GM23338 (cell line): ENCODE measurements at regions not wholly inside any gene's neighbourhood (a gene's known extent, or its start where the extent isn't known, plus 50 kb on each side); places are given as distances from the start of the nearest gene placed in this dataset.

Experiments used
- ATAC-seq: fragments of 200-7000 bp; cut with Tn5 transposase; 3 replicates; pipeline ENCODE4 v1.9.1; 2020
- DNase-seq: peaks from one replicate; pipeline ENCODE4 v3.0.0-alpha.2; 2015; ENCODE audit warnings: low spot score
- H2AFZ ChIP-seq: fragments of 200-600 bp; sonication (generic); 2 replicates; pipeline ENCODE4 v1.8.0; 2016; ENCODE audit warnings: antibody characterized with exemption, mild to moderate bottlenecking, moderate library complexity
- H3F3A ChIP-seq: fragments of 200-600 bp; sonication (generic); replicated peaks from 2 replicates; pipeline ENCODE4 v1.8.0; 2017; ENCODE audit warnings: antibody characterized with exemption, mixed run types, low read depth
- H3K27ac ChIP-seq: fragments of 200-600 bp; sonication (generic); 2 replicates; pipeline ENCODE4 v1.6.1; 2016; ENCODE audit warnings: low read depth
- H3K27me3 ChIP-seq: fragments of 200-600 bp; sonication (generic); 2 replicates; pipeline ENCODE4 v1.8.0; 2016; ENCODE audit warnings: mild to moderate bottlenecking, mixed run types, moderate library complexity; ENCODE audit not compliant: insufficient read depth
- H3K36me3 ChIP-seq: fragments of 200-600 bp; sonication (generic); 2 replicates; pipeline ENCODE4 v1.8.0; 2016; ENCODE audit warnings: mild to moderate bottlenecking; ENCODE audit not compliant: insufficient read depth
- H3K4me1 ChIP-seq: fragments of 200-600 bp; sonication (generic); 2 replicates; pipeline ENCODE4 v1.8.0; 2016; ENCODE audit warnings: mild to moderate bottlenecking, moderate library complexity; ENCODE audit not compliant: insufficient read depth
- H3K4me2 ChIP-seq: fragments of 200-600 bp; sonication (generic); 2 replicates; pipeline ENCODE4 v1.7.1; 2017; ENCODE audit warnings: mixed run types
- H3K4me3 ChIP-seq: fragments of 200-600 bp; sonication (generic); 2 replicates; pipeline ENCODE4 v1.6.1; 2016; ENCODE audit warnings: mixed run types
- H3K79me2 ChIP-seq: fragments of 200-600 bp; sonication (generic); replicated peaks from 2 replicates; pipeline ENCODE4 v1.8.0; 2017; ENCODE audit warnings: mild to moderate bottlenecking; ENCODE audit not compliant: insufficient read depth
- H3K9me2 ChIP-seq: fragments of 200-600 bp; sonication (generic); 2 replicates; pipeline ENCODE4 v1.8.0; 2017; ENCODE audit not compliant: insufficient read depth
- H4K20me1 ChIP-seq: fragments of 200-600 bp; sonication (generic); replicated peaks from 2 replicates; pipeline ENCODE4 v1.8.0; 2017; ENCODE audit warnings: mild to moderate bottlenecking; ENCODE audit not compliant: insufficient read depth
- H3K27ac Mint-ChIP-seq: 2 replicates; pipeline ENCODE4 v1.8.0; 2020; ENCODE audit warnings: inconsistent platforms, mild to moderate bottlenecking, moderate library complexity, mixed read lengths
- H3K27me3 Mint-ChIP-seq: 3 replicates; pipeline ENCODE4 v1.8.0; 2022; ENCODE audit warnings: low read depth, mild to moderate bottlenecking, moderate library complexity, mixed read lengths, inconsistent platforms; ENCODE audit not compliant: insufficient read depth, poor library complexity
- H3K36me3 Mint-ChIP-seq: 3 replicates; pipeline ENCODE4 v1.8.0; 2021; ENCODE audit warnings: low read depth, mild to moderate bottlenecking, inconsistent platforms, moderate library complexity, mixed read lengths
- H3K4me1 Mint-ChIP-seq: 3 replicates; pipeline ENCODE4 v1.8.0; 2020; ENCODE audit warnings: mild to moderate bottlenecking, inconsistent platforms, mixed read lengths
- H3K4me3 Mint-ChIP-seq: 3 replicates; pipeline ENCODE4 v1.8.0; 2021; ENCODE audit warnings: moderate library complexity, mild to moderate bottlenecking, inconsistent platforms, mixed read lengths
- H3K9me3 Mint-ChIP-seq: 3 replicates; pipeline ENCODE4 v1.8.0; 2020; ENCODE audit warnings: moderate library complexity, mild to moderate bottlenecking, inconsistent platforms, mixed read lengths
- CREB1 ChIP-seq: fragments of 250-450 bp; sonication (Bioruptor Pico); IDR thresholded peaks from 2 replicates; pipeline ENCODE4 v1.5.0; 2020; ENCODE audit warnings: low read depth, mild to moderate bottlenecking, moderate library complexity
- ETS1 ChIP-seq: IDR thresholded peaks from 2 replicates; pipeline ENCODE4 v1.6.1; 2016; ENCODE audit warnings: antibody characterized with exemption
- EZH2 ChIP-seq: fragments of 200-600 bp; sonication (generic); IDR thresholded peaks from one replicate; pipeline ENCODE4 v1.8.0; 2017; ENCODE audit warnings: antibody characterized with exemption, mild to moderate bottlenecking, low read depth; ENCODE audit not compliant: unreplicated experiment
- EZH2phosphoT487 ChIP-seq: fragments of 200-600 bp; sonication (generic); IDR thresholded peaks from one replicate; pipeline ENCODE4 v1.8.1; 2018; ENCODE audit warnings: antibody characterized with exemption; ENCODE audit not compliant: unreplicated experiment
- JUNB ChIP-seq: IDR thresholded peaks from one replicate; pipeline ENCODE4 v1.6.1; 2016; ENCODE audit warnings: antibody characterized with exemption; ENCODE audit not compliant: unreplicated experiment
- NANOG ChIP-seq: IDR thresholded peaks from 2 replicates; pipeline ENCODE4 v1.6.1; 2016; ENCODE audit warnings: antibody characterized with exemption, borderline replicate concordance
- POLR2AphosphoS5 ChIP-seq: IDR thresholded peaks from 2 replicates; pipeline ENCODE4 v1.6.1; 2016; ENCODE audit warnings: antibody characterized with exemption, low read depth
- REST ChIP-seq: IDR thresholded peaks from one replicate; pipeline ENCODE4 v1.6.1; 2018; ENCODE audit warnings: antibody characterized with exemption; ENCODE audit not compliant: unreplicated experiment
- STAT1 ChIP-seq: IDR thresholded peaks from one replicate; pipeline ENCODE4 v1.6.1; 2016; ENCODE audit warnings: antibody characterized with exemption; ENCODE audit not compliant: unreplicated experiment
- ZNF114 ChIP-seq: fragments of 250-450 bp; sonication (Bioruptor Pico); IDR thresholded peaks from 2 replicates; pipeline ENCODE4 v1.5.0; 2020; ENCODE audit warnings: mild to moderate bottlenecking, moderate library complexity
- ZNF331 ChIP-seq: fragments of 250-450 bp; sonication (Bioruptor Pico); IDR thresholded peaks from 2 replicates; pipeline ENCODE4 v1.5.0; 2020; ENCODE audit warnings: low read depth, mild to moderate bottlenecking, moderate library complexity
- TF ChIP-seq, protein P1 (sequence below): fragments of 250-450 bp; sonication (Bioruptor Pico); IDR thresholded peaks from 2 replicates; pipeline ENCODE4 v1.5.0; 2020; ENCODE audit warnings: mild to moderate bottlenecking, moderate library complexity
- TF ChIP-seq, protein P2 (sequence below), 2 experiments: fragments of 200-600 bp in 1 of 2; sonication (generic) in 1 of 2; conservative IDR thresholded peaks; 2 replicates each; pipeline versions ENCODE4 v1.5.1 to v1.6.1; 2016 to 2017; ENCODE audit warnings: antibody characterized with exemption in 2 of 2, low read depth in 2 of 2, mild to moderate bottlenecking in 2 of 2, moderate library complexity in 1 of 2

- Histone ChIP-seq H2AFZ (no peak overlapping the region), H3K4me3 (no peak overlapping the region), H3K27ac (no peak overlapping the region), H3K4me1 (peaks cover 4% of the 10 kb centered on the region; the same call in 1 of the 2 replicates), H4K20me1 (no peaks in the 10 kb centered on the region), H3K27me3 (no peaks in the 10 kb centered on the region), H3K9me2 (peaks cover 14% of the 10 kb centered on the region), H3F3A (no peaks in the 10 kb centered on the region; the same call in 1 of the 2 replicates), H3K36me3 (0 out of 2 replicates have a peak, but pooled peaks cover 3% of the 10 kb centered on the region), H3K4me2 (no peak overlapping the region), H3K79me2 (no peaks in the 10 kb centered on the region)
- TF ChIP-seq, protein P1, sequence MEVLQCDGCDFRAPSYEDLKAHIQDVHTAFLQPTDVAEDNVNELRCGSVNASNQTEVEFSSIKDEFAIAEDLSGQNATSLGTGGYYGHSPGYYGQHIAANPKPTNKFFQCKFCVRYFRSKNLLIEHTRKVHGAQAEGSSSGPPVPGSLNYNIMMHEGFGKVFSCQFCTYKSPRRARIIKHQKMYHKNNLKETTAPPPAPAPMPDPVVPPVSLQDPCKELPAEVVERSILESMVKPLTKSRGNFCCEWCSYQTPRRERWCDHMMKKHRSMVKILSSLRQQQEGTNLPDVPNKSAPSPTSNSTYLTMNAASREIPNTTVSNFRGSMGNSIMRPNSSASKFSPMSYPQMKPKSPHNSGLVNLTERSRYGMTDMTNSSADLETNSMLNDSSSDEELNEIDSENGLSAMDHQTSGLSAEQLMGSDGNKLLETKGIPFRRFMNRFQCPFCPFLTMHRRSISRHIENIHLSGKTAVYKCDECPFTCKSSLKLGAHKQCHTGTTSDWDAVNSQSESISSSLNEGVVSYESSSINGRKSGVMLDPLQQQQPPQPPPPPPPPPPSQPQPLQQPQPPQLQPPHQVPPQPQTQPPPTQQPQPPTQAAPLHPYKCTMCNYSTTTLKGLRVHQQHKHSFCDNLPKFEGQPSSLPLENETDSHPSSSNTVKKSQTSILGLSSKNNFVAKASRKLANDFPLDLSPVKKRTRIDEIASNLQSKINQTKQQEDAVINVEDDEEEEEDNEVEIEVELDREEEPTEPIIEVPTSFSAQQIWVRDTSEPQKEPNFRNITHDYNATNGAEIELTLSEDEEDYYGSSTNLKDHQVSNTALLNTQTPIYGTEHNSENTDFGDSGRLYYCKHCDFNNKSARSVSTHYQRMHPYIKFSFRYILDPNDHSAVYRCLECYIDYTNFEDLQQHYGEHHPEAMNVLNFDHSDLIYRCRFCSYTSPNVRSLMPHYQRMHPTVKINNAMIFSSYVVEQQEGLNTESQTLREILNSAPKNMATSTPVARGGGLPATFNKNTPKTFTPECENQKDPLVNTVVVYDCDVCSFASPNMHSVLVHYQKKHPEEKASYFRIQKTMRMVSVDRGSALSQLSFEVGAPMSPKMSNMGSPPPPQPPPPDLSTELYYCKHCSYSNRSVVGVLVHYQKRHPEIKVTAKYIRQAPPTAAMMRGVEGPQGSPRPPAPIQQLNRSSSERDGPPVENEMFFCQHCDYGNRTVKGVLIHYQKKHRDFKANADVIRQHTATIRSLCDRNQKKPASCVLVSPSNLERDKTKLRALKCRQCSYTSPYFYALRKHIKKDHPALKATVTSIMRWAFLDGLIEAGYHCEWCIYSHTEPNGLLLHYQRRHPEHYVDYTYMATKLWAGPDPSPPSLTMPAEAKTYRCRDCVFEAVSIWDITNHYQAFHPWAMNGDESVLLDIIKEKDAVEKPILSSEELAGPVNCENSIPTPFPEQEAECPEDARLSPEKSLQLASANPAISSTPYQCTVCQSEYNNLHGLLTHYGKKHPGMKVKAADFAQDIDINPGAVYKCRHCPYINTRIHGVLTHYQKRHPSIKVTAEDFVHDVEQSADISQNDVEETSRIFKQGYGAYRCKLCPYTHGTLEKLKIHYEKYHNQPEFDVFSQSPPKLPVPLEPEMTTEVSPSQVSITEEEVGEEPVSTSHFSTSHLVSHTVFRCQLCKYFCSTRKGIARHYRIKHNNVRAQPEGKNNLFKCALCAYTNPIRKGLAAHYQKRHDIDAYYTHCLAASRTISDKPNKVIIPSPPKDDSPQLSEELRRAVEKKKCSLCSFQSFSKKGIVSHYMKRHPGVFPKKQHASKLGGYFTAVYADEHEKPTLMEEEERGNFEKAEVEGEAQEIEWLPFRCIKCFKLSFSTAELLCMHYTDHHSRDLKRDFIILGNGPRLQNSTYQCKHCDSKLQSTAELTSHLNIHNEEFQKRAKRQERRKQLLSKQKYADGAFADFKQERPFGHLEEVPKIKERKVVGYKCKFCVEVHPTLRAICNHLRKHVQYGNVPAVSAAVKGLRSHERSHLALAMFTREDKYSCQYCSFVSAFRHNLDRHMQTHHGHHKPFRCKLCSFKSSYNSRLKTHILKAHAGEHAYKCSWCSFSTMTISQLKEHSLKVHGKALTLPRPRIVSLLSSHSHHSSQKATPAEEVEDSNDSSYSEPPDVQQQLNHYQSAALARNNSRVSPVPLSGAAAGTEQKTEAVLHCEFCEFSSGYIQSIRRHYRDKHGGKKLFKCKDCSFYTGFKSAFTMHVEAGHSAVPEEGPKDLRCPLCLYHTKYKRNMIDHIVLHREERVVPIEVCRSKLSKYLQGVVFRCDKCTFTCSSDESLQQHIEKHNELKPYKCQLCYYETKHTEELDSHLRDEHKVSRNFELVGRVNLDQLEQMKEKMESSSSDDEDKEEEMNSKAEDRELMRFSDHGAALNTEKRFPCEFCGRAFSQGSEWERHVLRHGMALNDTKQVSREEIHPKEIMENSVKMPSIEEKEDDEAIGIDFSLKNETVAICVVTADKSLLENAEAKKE (CRISPR knock-in tag): no peak
- TF ChIP-seq EZH2phosphoT487: no peak
- TF ChIP-seq ETS1: no peak
- TF ChIP-seq CREB1 (CRISPR knock-in tag): no peak
- TF ChIP-seq NANOG: no peak
- TF ChIP-seq, protein P2, sequence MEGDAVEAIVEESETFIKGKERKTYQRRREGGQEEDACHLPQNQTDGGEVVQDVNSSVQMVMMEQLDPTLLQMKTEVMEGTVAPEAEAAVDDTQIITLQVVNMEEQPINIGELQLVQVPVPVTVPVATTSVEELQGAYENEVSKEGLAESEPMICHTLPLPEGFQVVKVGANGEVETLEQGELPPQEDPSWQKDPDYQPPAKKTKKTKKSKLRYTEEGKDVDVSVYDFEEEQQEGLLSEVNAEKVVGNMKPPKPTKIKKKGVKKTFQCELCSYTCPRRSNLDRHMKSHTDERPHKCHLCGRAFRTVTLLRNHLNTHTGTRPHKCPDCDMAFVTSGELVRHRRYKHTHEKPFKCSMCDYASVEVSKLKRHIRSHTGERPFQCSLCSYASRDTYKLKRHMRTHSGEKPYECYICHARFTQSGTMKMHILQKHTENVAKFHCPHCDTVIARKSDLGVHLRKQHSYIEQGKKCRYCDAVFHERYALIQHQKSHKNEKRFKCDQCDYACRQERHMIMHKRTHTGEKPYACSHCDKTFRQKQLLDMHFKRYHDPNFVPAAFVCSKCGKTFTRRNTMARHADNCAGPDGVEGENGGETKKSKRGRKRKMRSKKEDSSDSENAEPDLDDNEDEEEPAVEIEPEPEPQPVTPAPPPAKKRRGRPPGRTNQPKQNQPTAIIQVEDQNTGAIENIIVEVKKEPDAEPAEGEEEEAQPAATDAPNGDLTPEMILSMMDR (conservative IDR thresholded peaks at IDR 0.05; ENCODE audit: low read depth in 2 of 2): no peak
- TF ChIP-seq POLR2AphosphoS5: no peak
- TF ChIP-seq EZH2: no peak
- TF ChIP-seq JUNB: no peak
- no peak for TF ChIP-seq ZNF114 (CRISPR knock-in tag)
- TF ChIP-seq REST: no peak
- no peak for TF ChIP-seq ZNF331 (CRISPR knock-in tag)
- no peak for TF ChIP-seq STAT1
- H3K4me3 Mint-ChIP-seq: no peak overlapping the region
- peak overlapping the region; percentile 39; the same call in 1 of the 2 replicates for H3K27ac Mint-ChIP-seq
- H3K4me1 Mint-ChIP-seq: peaks cover 27% of the 10 kb centered on the region
- peaks cover 36% of the 10 kb centered on the region for H3K9me3 Mint-ChIP-seq
- DNase-seq (no peak), ATAC-seq (no peak)
- H3K27me3 Mint-ChIP-seq: peaks cover 9% of the 10 kb centered on the region
- peaks cover 64% of the 10 kb centered on the region for H3K36me3 Mint-ChIP-seq
Measured at GRCh38 chr3:162601101-162601670, 1104.6 kb downstream of the OTOL1 start.
